CD14-positive monocyte (primary cell): ENCODE measurements at regions not wholly inside any gene's neighbourhood (a gene's known extent, or its start where the extent isn't known, plus 50 kb on each side); places are given as distances from the start of the nearest gene placed in this dataset.

ENCODE experiments used
- DNase-seq, 3 donors: peaks; one replicate each; pipeline ENCODE4 v3.0.0-alpha.2; 2011 to 2022
- H2AFZ ChIP-seq: 2 replicates; pipeline ENCODE4 v1.6.0; 2012; ENCODE audit warnings: mild to moderate bottlenecking, low read depth, low read length, inconsistent platforms; ENCODE audit not compliant: insufficient read depth, poor library complexity, severe bottlenecking
- H3K27ac ChIP-seq, 2 donors: 1 replicate in 1 of 2; 2 replicates in 1 of 2; pipeline ENCODE4 v1.5.1; 2012 to 2013; ENCODE audit warnings: low read length in 2 of 2, control low read depth in 1 of 2, inconsistent platforms in 1 of 2, low read depth in 1 of 2, mild to moderate bottlenecking in 1 of 2
- H3K27me3 ChIP-seq, 2 donors: one replicate each; pipeline versions ENCODE4 v1.6.0 to v1.6.1; 2011 to 2013; ENCODE audit warnings: low read length in 2 of 2; ENCODE audit not compliant: control insufficient read depth in 2 of 2, insufficient read depth in 2 of 2
- H3K36me3 ChIP-seq, 2 donors: replicated peaks in 1 of 2; 1 replicate in 1 of 2; 2 replicates in 1 of 2; pipeline versions ENCODE4 v1.5.1 to v1.6.1; 2012 to 2013; ENCODE audit warnings: low read length in 2 of 2, control low read depth in 1 of 2, inconsistent platforms in 1 of 2, mild to moderate bottlenecking in 1 of 2; ENCODE audit not compliant: insufficient read depth in 2 of 2, control insufficient read depth in 1 of 2
- H3K4me1 ChIP-seq, 2 donors: 1 replicate in 1 of 2; 2 replicates in 1 of 2; pipeline versions ENCODE4 v1.5.1 to v1.6.1; 2012 to 2013; ENCODE audit warnings: low read length in 2 of 2, control low read depth in 1 of 2, inconsistent platforms in 1 of 2, mild to moderate bottlenecking in 1 of 2, moderate library complexity in 1 of 2; ENCODE audit not compliant: insufficient read depth in 2 of 2, control insufficient read depth in 1 of 2
- H3K4me2 ChIP-seq: replicated peaks from 2 replicates; pipeline ENCODE3; 2012; ENCODE audit warnings: low read length, moderate library complexity, mild to moderate bottlenecking; ENCODE audit not compliant: poor library complexity, severe bottlenecking; ENCODE audit errors: extremely low read depth
- H3K4me3 ChIP-seq, 3 experiments: fragments of 200-600 bp in 1 of 3; sonication (generic) in 1 of 3; replicated peaks in 1 of 3; 1 replicate in 2 of 3; 2 replicates in 1 of 3; pipeline ENCODE4 v1.5.1; 2011 to 2013; ENCODE audit warnings: low read length in 3 of 3, mild to moderate bottlenecking in 3 of 3, control low read depth in 2 of 3, low read depth in 2 of 3, inconsistent platforms in 1 of 3, moderate library complexity in 1 of 3
- H3K79me2 ChIP-seq: 2 replicates; pipeline ENCODE4 v1.6.0; 2012; ENCODE audit warnings: mild to moderate bottlenecking, control low read depth, inconsistent platforms, low read length, moderate library complexity; ENCODE audit not compliant: insufficient read depth
- H3K9ac ChIP-seq: 2 replicates; pipeline ENCODE4 v1.6.0; 2017; ENCODE audit warnings: low read length, mild to moderate bottlenecking; ENCODE audit not compliant: insufficient read depth, poor library complexity, severe bottlenecking
- H3K9me3 ChIP-seq, 2 donors: replicated peaks in 1 of 2; 1 replicate in 1 of 2; 2 replicates in 1 of 2; pipeline versions ENCODE4 v1.5.1 to v1.6.1; 2012 to 2013; ENCODE audit warnings: low read length in 2 of 2, control low read depth in 1 of 2; ENCODE audit not compliant: control insufficient read depth in 1 of 2, insufficient read depth in 1 of 2
- H4K20me1 ChIP-seq: 2 replicates; pipeline ENCODE4 v1.6.0; 2012; ENCODE audit warnings: mild to moderate bottlenecking, low read length, control low read depth, moderate library complexity; ENCODE audit not compliant: insufficient read depth
- H3K27ac Mint-ChIP-seq, 7 donors: one replicate each; pipeline ENCODE4 v1.8.0; 2020; ENCODE audit warnings: mild to moderate bottlenecking in 7 of 7, mixed read lengths in 7 of 7, moderate library complexity in 6 of 7, inconsistent platforms in 2 of 7
- H3K27me3 Mint-ChIP-seq, 3 donors: one replicate each; pipeline ENCODE4 v1.8.0; 2021 to 2022; ENCODE audit warnings: low read depth in 3 of 3, mild to moderate bottlenecking in 3 of 3, mixed read lengths in 3 of 3, moderate library complexity in 3 of 3, inconsistent platforms in 1 of 3
- H3K36me3 Mint-ChIP-seq, 2 donors: one replicate each; pipeline ENCODE4 v1.8.0; 2020; ENCODE audit warnings: mixed read lengths in 2 of 2, inconsistent platforms in 1 of 2, mild to moderate bottlenecking in 1 of 2
- H3K4me1 Mint-ChIP-seq: one replicate; pipeline ENCODE4 v1.8.0; 2020; ENCODE audit warnings: mild to moderate bottlenecking, mixed read lengths
- H3K4me3 Mint-ChIP-seq, 2 donors: one replicate each; pipeline ENCODE4 v1.8.0; 2020; ENCODE audit warnings: mild to moderate bottlenecking in 2 of 2, mixed read lengths in 2 of 2, moderate library complexity in 1 of 2
- H3K9me3 Mint-ChIP-seq, 7 donors: one replicate each; pipeline ENCODE4 v1.8.0; 2020 to 2022; ENCODE audit warnings: mixed read lengths in 7 of 7, mild to moderate bottlenecking in 6 of 7, moderate library complexity in 6 of 7, inconsistent platforms in 2 of 7
- CTCF ChIP-seq: fragments of 200-600 bp; IDR thresholded peaks from one replicate; pipeline ENCODE4 v1.8.0; 2022; ENCODE audit warnings: antibody characterized with exemption, mild to moderate bottlenecking
- WGBS: methylation state at CpG from one replicate; pipeline ENCODE4 v1.1.5; 2013; ENCODE audit warnings: missing lambda C conversion rate; ENCODE audit not compliant: insufficient coverage; 5-methylcytosine and 5-hydroxymethylcytosine counted together
- intact Hi-C, 2 donors: fragments of 100-400 bp; cut with micrococcal nuclease; formaldehyde crosslinking; loops; one replicate each; pipeline versions ENCODE4 v1.15.0 to v1.15.1; 2023

DNA sequence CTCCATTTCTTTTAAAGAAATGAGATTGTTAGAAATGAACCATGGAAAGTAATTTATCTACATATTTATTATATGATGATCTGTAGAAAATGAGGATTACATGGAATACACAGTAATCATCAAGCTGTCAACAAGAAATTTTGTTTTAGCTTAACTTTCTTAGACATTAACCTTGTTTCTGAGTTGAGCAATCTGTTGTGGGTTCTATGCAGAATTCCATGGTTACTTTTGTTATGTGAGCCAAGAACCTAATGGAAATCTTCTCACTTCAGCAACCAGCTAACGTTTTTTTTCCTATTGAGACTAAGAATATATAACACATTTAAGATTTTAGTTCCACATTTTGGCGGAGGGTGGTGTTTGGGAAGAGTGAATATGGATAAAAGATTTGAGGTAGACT, 136.1 kb upstream of the SLC4A4 start:
- Mint-ChIP-seq H3K36me3 (no peaks in the 10 kb centered on the region), H3K9me3 (peaks cover 0 to 2% (median 0%) of the 10 kb centered on the region in 7 donors), H3K4me3 (no peak overlapping the region), H3K4me1 (no peaks in the 10 kb centered on the region), H3K27me3 (peaks cover 0 to 2% (median 0%) of the 10 kb centered on the region in 3 donors), H3K27ac (no peak overlapping the region)
- H3K4me2 ChIP-seq, result no peak overlapping the region
- H3K4me1 ChIP-seq, result no peaks in the 10 kb centered on the region
- no peak overlapping the region for H3K9ac ChIP-seq
- no CpG with 5 or more reads among the region's 2 CpGs for WGBS
- TF ChIP-seq CTCF, result no peak
- no peak overlapping the region for H2AFZ ChIP-seq
- no peak overlapping the region for H3K4me3 ChIP-seq
- no peaks in the 10 kb centered on the region for H3K9me3 ChIP-seq
- H3K27ac ChIP-seq, result no peak overlapping the region
- intact Hi-C loops, result no loop called here
- no peaks in the 10 kb centered on the region for H3K36me3 ChIP-seq
- no peaks in the 10 kb centered on the region for H3K27me3 ChIP-seq
- H3K79me2 ChIP-seq, result no peaks in the 10 kb centered on the region
- DNase-seq, result no peak
- H4K20me1 ChIP-seq, result no peaks in the 10 kb centered on the region

GRCh38 chr4:71204056-71204455, 134.8 kb upstream of the SLC4A4 start:
- H3K4me1 Mint-ChIP-seq, result no peaks in the 10 kb centered on the region
- intact Hi-C loops, result no loop called here

More at GRCh38 chr4:71204056-71204455, 134.8 kb upstream of the SLC4A4 start:
- Mint-ChIP-seq H3K4me3 (no peak overlapping the region), H3K27me3 (peaks cover 0 to 2% (median 0%) of the 10 kb centered on the region in 3 donors), H3K36me3 (no peaks in the 10 kb centered on the region), H3K27ac (no peak overlapping the region), H3K9me3 (peaks cover 0 to 2% (median 0%) of the 10 kb centered on the region in 7 donors)
- H3K27me3 ChIP-seq, result no peaks in the 10 kb centered on the region
- no peaks in the 10 kb centered on the region for H3K9me3 ChIP-seq
- DNase-seq, result no peak
- H2AFZ ChIP-seq, result no peak overlapping the region
- H3K79me2 ChIP-seq, result no peaks in the 10 kb centered on the region
- H4K20me1 ChIP-seq, result no peaks in the 10 kb centered on the region
- H3K36me3 ChIP-seq, result no peaks in the 10 kb centered on the region
- TF ChIP-seq CTCF, result no peak
- no peak overlapping the region for H3K4me2 ChIP-seq
- H3K27ac ChIP-seq, result no peak overlapping the region
- no peak overlapping the region for H3K9ac ChIP-seq
- H3K4me3 ChIP-seq, result no peak overlapping the region
- WGBS, result no CpG with 5 or more reads among the region's 2 CpGs
- no peaks in the 10 kb centered on the region for H3K4me1 ChIP-seq
